ENCODE measurements at regions not wholly inside any gene's neighbourhood (a gene's known extent, or its start where the extent isn't known, plus 50 kb on each side); places are given as distances from the start of the nearest gene placed in this dataset.

- Mint-ChIP-seq H3K36me3 (ENCODE audit: unreplicated experiment) (no peaks in the 10 kb centered on the region), H3K4me1 (ENCODE audit: unreplicated experiment) (peaks cover 5% of the 10 kb centered on the region), H3K27me3 (ENCODE audit: unreplicated experiment) (no peaks in the 10 kb centered on the region), H3K27ac (ENCODE audit: unreplicated experiment) (no peak overlapping the region), H3K9me3 (ENCODE audit: unreplicated experiment) (no peaks in the 10 kb centered on the region), H3K4me3 (ENCODE audit: unreplicated experiment) (no peak overlapping the region)
- DNase-seq (ENCODE audit: extremely low spot score, unreplicated experiment), result no peak
- TF ChIP-seq, protein P1, sequence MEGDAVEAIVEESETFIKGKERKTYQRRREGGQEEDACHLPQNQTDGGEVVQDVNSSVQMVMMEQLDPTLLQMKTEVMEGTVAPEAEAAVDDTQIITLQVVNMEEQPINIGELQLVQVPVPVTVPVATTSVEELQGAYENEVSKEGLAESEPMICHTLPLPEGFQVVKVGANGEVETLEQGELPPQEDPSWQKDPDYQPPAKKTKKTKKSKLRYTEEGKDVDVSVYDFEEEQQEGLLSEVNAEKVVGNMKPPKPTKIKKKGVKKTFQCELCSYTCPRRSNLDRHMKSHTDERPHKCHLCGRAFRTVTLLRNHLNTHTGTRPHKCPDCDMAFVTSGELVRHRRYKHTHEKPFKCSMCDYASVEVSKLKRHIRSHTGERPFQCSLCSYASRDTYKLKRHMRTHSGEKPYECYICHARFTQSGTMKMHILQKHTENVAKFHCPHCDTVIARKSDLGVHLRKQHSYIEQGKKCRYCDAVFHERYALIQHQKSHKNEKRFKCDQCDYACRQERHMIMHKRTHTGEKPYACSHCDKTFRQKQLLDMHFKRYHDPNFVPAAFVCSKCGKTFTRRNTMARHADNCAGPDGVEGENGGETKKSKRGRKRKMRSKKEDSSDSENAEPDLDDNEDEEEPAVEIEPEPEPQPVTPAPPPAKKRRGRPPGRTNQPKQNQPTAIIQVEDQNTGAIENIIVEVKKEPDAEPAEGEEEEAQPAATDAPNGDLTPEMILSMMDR (IDR thresholded peaks at IDR 0.05), result no peak
These were observed 362.7 kb upstream of the SASH1 start for GRCh38 chr6:147979966-147980365.

DNA sequence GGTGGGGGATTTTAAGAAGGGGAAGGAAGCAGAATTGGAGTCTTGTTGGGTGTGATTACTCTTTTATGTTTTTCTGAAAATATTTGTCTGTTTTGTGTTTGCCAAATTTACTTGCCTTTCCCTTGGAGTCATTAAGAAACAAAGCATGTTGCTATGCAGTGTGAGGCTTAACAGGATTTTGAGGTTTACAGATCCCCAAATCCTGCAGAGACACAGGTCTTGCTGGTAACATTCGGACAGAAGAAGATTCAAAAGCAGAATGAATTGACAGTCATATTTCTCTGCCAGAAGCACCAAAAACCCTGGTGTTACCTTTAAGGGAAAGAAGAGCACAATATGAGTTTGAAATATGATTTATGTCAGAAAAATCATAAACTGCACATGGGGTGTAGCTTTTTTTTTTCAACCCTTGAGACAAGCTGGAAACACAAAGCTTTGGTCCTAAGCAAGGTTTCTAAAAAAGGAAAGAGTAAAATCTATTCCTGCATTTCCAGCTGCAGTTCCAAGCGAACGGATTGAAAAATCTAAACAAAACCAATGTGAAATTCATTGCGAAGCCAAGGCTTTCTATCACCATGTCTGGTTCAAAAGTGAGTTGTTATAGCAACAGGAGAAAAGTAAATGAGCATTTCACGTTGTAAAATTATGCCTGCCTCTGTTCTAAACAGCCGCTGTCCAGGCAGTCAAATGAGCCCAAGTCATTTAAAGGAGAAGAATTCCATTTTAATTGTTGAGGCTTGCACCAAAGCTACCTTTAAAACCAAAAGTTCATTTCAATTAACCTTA lies 358.9 kb upstream of the SASH1 start:
- no peaks in the 10 kb centered on the region for H3K36me3 Mint-ChIP-seq (ENCODE audit: unreplicated experiment)
- TF ChIP-seq, protein P1 (IDR thresholded peaks at IDR 0.05), result no peak
- DNase-seq (ENCODE audit: extremely low spot score, unreplicated experiment), result no peak
- no peak overlapping the region for H3K4me3 Mint-ChIP-seq (ENCODE audit: unreplicated experiment)
- H3K27ac Mint-ChIP-seq (ENCODE audit: unreplicated experiment), result no peak overlapping the region
- H3K4me1 Mint-ChIP-seq (ENCODE audit: unreplicated experiment), result peaks cover 4% of the 10 kb centered on the region
- no peaks in the 10 kb centered on the region for H3K9me3 Mint-ChIP-seq (ENCODE audit: unreplicated experiment)
- no peaks in the 10 kb centered on the region for H3K27me3 Mint-ChIP-seq (ENCODE audit: unreplicated experiment)

DNA sequence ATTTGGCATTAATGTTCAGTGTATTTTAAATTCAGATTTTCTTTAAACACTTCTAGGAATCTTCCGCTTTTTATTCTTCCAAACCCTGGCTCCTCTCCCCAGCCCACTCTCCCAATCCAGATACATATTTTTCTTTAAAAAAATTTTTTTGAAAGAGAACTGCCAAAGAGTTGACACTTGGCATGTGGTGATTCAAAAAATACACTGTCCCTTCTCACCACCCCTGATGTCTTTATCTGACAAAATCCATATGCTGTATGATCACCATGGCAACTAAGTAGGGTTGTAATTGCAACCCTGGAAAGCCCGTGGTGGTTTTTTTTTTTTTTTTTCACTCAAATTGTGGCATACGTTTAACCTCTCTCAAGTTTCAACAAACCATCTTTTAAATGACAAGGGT lies 355.8 kb upstream of the SASH1 start:
- no peak for DNase-seq (ENCODE audit: extremely low spot score, unreplicated experiment)
- peaks cover 4% of the 10 kb centered on the region for H3K9me3 Mint-ChIP-seq (ENCODE audit: unreplicated experiment)
- TF ChIP-seq, protein P1 (IDR thresholded peaks at IDR 0.05), result no peak
- no peak overlapping the region for H3K4me3 Mint-ChIP-seq (ENCODE audit: unreplicated experiment)
- H3K36me3 Mint-ChIP-seq (ENCODE audit: unreplicated experiment), result no peaks in the 10 kb centered on the region
- no peak overlapping the region for H3K27ac Mint-ChIP-seq (ENCODE audit: unreplicated experiment)
- H3K27me3 Mint-ChIP-seq (ENCODE audit: unreplicated experiment), result no peaks in the 10 kb centered on the region
- peaks cover 4% of the 10 kb centered on the region for H3K4me1 Mint-ChIP-seq (ENCODE audit: unreplicated experiment)

- H3K4me1 Mint-ChIP-seq (ENCODE audit: unreplicated experiment), result peaks cover 4% of the 10 kb centered on the region
- no peaks in the 10 kb centered on the region for H3K27me3 Mint-ChIP-seq (ENCODE audit: unreplicated experiment)
- H3K4me3 Mint-ChIP-seq (ENCODE audit: unreplicated experiment), result no peak overlapping the region
- H3K36me3 Mint-ChIP-seq (ENCODE audit: unreplicated experiment), result no peaks in the 10 kb centered on the region
- no peak for DNase-seq (ENCODE audit: extremely low spot score, unreplicated experiment)
- peaks cover 8% of the 10 kb centered on the region for H3K9me3 Mint-ChIP-seq (ENCODE audit: unreplicated experiment)
- no peak overlapping the region for H3K27ac Mint-ChIP-seq (ENCODE audit: unreplicated experiment)
- TF ChIP-seq, protein P1 (IDR thresholded peaks at IDR 0.05), result no peak
These were observed 352.5 kb upstream of the SASH1 start for GRCh38 chr6:147990159-147990558.

GRCh38 chr6:147991961-147992360 lies 350.7 kb upstream of the SASH1 start:
- TF ChIP-seq, protein P1 (IDR thresholded peaks at IDR 0.05), result no peak
- Mint-ChIP-seq H3K4me3 (ENCODE audit: unreplicated experiment) (no peak overlapping the region), H3K4me1 (ENCODE audit: unreplicated experiment) (peaks cover 2% of the 10 kb centered on the region), H3K36me3 (ENCODE audit: unreplicated experiment) (no peaks in the 10 kb centered on the region), H3K27ac (ENCODE audit: unreplicated experiment) (no peak overlapping the region), H3K27me3 (ENCODE audit: unreplicated experiment) (no peaks in the 10 kb centered on the region), H3K9me3 (ENCODE audit: unreplicated experiment) (peaks cover 8% of the 10 kb centered on the region)
- DNase-seq (ENCODE audit: extremely low spot score, unreplicated experiment), result no peak

Data from osteocyte (in vitro differentiated cells).